ENCODE measurements at regions not wholly inside any gene's neighbourhood (a gene's known extent, or its start where the extent isn't known, plus 50 kb on each side); places are given as distances from the start of the nearest gene placed in this dataset.

DNA sequence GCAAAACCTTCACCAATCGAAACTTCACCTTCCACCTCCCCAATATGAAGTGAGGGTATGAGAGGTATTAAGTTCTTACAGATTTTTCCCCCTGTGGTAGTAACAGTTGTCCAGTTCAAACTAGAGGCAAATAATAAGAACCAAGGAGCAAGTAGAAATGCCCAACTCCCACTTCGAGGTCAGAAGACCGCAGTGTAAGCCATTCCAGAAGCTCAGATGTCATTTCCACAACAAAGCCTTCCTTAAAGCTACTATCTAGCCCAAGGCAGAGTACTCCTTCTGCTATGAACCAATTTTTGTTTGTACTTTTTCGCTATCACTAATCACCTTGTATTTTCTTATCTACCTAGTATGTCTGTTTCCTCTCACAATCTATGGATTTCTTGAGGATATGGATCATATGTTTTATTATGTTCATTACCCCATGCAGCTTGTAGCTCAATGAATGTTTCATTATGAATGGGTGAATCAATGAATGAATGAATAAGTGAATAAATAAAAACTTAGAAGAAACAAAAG, 235.7 kb upstream of the KCNMB2 start:
- TF ChIP-seq, protein P1, sequence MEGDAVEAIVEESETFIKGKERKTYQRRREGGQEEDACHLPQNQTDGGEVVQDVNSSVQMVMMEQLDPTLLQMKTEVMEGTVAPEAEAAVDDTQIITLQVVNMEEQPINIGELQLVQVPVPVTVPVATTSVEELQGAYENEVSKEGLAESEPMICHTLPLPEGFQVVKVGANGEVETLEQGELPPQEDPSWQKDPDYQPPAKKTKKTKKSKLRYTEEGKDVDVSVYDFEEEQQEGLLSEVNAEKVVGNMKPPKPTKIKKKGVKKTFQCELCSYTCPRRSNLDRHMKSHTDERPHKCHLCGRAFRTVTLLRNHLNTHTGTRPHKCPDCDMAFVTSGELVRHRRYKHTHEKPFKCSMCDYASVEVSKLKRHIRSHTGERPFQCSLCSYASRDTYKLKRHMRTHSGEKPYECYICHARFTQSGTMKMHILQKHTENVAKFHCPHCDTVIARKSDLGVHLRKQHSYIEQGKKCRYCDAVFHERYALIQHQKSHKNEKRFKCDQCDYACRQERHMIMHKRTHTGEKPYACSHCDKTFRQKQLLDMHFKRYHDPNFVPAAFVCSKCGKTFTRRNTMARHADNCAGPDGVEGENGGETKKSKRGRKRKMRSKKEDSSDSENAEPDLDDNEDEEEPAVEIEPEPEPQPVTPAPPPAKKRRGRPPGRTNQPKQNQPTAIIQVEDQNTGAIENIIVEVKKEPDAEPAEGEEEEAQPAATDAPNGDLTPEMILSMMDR (IDR thresholded peaks at IDR 0.05) = no peak
- no peak for TF ChIP-seq POLR2A (IDR thresholded peaks at IDR 0.05)

Data from adrenal gland (tissue), 5 donors.